ENCODE measurements at regions not wholly inside any gene's neighbourhood (a gene's known extent, or its start where the extent isn't known, plus 50 kb on each side); places are given as distances from the start of the nearest gene placed in this dataset.
A peak's percentile ranks its signal among the peaks of the same experiment; 100 is the strongest.

DNA sequence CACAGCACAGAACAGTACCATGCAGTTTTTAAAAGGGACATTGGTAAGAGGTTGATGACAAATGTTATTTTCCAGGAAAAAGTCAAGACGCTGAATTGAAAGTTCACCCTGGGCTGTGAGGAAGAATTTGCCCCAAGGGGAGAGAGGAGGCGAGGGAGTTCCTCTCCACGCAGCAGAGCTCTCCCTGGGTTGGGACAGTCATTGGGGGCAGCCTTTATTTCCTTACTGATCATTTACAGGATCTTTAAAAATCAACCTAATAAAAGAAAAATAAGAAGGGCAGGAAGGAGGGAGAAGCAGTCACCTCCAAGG, 49.9 kb upstream of the WNT7B start:
- TF ChIP-seq, protein P1, sequence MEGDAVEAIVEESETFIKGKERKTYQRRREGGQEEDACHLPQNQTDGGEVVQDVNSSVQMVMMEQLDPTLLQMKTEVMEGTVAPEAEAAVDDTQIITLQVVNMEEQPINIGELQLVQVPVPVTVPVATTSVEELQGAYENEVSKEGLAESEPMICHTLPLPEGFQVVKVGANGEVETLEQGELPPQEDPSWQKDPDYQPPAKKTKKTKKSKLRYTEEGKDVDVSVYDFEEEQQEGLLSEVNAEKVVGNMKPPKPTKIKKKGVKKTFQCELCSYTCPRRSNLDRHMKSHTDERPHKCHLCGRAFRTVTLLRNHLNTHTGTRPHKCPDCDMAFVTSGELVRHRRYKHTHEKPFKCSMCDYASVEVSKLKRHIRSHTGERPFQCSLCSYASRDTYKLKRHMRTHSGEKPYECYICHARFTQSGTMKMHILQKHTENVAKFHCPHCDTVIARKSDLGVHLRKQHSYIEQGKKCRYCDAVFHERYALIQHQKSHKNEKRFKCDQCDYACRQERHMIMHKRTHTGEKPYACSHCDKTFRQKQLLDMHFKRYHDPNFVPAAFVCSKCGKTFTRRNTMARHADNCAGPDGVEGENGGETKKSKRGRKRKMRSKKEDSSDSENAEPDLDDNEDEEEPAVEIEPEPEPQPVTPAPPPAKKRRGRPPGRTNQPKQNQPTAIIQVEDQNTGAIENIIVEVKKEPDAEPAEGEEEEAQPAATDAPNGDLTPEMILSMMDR (IDR thresholded peaks at IDR 0.05; ENCODE audit: insufficient read depth, low read depth, low read length): no peak
- no peaks in the 10 kb centered on the region for H3K27me3 ChIP-seq (ENCODE audit: control insufficient read depth, insufficient read depth, low read length)
- no peaks in the 10 kb centered on the region for H3K36me3 ChIP-seq (ENCODE audit: control insufficient read depth, insufficient read depth, low read length)
- ChIA-PET CTCF (interaction anchor here (0.9 to 2.0 kb wide), 7 partner anchors 8 to 87 kb away, joined by 3 to 9 read pairs (median 4); no protein-coding TSS in a partner anchor), POLR2A (no interaction called here)
- no peak for DNase-seq (ENCODE audit: low read depth)
- H3K4me3 ChIP-seq (ENCODE audit: low read depth, low read length): no peak overlapping the region; the same call in 1 of the 2 replicates

DNA sequence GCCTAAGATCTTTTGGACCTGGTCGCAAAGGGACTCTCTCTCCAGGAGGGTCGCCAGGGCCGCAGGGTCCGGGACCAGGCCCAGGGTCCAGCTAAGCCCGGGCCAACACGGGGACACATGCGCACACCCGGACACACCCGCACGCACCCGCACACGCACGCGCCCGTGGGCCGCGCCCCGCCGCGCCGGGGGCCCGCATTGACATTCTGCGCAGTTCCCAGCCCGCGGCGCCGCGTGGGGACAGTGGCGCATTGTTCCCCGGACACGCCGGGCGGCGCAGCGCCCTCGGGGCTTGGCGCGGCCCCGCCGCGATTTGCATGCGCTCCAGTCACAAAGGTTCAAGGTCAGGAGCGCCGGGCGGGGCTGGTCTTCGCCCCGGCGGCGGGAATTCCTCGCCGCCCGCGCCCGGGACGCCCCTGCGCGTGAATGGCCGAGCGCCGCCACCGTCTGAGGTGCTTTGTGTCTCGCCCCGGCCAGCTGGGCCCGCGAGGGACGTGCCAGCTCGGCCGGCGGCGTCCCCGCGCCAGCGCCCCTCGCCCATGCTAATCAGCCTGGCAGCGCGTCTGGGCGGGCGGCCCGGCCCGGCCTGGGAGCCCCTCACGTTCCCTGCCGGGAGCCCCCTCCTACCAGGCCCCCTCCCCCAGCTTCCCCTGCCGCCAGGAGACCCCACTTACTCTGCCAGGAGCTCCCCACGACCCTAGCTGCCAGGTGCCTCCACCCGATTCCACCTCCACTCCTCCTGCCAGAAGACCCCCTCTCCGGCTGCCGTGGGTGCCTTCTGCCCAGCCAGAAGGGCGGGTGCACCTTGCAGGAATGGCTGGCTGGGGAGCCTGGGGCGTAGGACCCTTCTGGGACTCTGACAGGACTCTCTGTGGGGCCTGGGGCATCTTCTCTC, 50.5 kb upstream of the WNT7B start:
- H3K36me3 ChIP-seq (ENCODE audit: control insufficient read depth, insufficient read depth, low read length): no peaks in the 10 kb centered on the region
- H3K27me3 ChIP-seq (ENCODE audit: control insufficient read depth, insufficient read depth, low read length): no peaks in the 10 kb centered on the region
- TF ChIP-seq, protein P1 (IDR thresholded peaks at IDR 0.05; ENCODE audit: insufficient read depth, low read depth, low read length): no peak
- ChIA-PET CTCF (interaction anchor here (1.3 to 2.0 kb wide), 4 partner anchors 9 to 21 kb away, joined by 3 to 9 read pairs (median 6); no protein-coding TSS in a partner anchor), POLR2A (no interaction called here)
- H3K4me3 ChIP-seq (ENCODE audit: low read depth, low read length): peak overlapping the region; percentile 20
- no peak for DNase-seq (ENCODE audit: low read depth)

DNA sequence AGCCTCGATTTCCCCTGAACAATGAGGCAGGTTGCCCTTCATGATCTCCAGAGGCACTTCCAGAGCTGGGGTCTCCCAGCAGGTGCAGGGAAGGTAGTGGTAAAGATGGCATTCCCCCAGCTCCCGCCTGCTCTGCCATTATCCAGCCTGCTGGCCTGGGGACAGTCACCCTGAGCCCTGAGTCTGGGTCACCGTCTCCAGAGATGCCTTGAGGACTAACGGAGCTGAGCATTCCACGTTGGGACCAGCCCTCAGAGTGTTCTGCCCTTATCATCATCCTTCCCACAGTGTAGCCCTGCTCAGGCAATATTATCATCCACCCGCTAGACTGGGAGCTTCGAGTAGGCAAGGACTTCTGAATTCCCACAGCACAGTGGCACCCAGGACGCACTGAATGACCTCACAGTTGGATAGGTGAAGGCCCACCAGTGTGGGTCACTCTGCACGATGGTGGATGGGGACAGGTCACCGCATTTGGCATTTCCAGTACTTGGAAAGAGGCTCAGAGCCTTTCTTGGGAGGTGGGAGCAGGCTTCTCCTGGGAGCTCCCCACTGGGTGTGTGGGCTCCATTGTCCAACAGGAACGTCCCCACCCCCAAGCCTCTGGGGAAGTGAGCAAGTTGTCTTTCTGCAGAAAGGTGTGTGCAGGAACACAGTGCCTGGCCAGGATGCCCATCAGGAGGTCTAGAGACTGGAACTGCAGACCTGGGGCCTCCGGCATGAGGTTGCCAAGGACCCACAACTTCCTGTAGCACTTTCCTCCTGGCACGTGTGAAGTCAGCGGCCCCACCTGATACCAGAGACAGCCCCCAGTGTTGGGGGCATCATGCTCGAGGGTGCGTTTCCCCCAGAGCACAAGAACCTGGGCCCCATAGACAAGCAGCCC, 51.4 kb upstream of the WNT7B start:
- TF ChIP-seq, protein P1 (IDR thresholded peaks at IDR 0.05; ENCODE audit: insufficient read depth, low read depth, low read length): no peak
- no peak for DNase-seq (ENCODE audit: low read depth)
- Histone ChIP-seq H3K36me3 (ENCODE audit: control insufficient read depth, insufficient read depth, low read length) (no peaks in the 10 kb centered on the region), H3K27me3 (ENCODE audit: control insufficient read depth, insufficient read depth, low read length) (no peaks in the 10 kb centered on the region), H3K4me3 (ENCODE audit: low read depth, low read length) (no peak overlapping the region)
- POLR2A ChIA-PET: no interaction called here
- CTCF ChIA-PET: interaction anchor here (1.4 to 2.0 kb wide), 2 partner anchors 10 to 15 kb away, joined by 3 to 8 read pairs; no protein-coding TSS in a partner anchor

DNA sequence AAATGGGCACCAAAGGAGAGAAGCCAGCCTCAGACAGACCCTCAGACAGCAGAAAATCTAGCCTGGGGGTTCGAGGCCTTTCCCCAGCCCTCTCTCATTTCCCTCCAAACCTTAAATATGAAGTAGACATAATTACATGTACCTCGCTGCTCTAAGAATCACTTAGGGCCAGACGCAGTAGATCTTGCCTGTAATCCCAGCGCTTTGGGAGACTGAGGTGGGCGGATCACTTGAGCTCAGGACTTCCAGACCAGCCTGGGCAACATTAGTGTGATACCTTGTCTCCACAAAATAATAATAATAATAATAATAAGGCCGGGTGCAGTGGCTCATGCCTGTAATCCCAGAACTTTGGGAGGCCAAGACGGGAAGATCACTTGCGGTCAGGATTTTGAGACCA, 52.1 kb upstream of the WNT7B start:
- TF ChIP-seq, protein P1 (IDR thresholded peaks at IDR 0.05; ENCODE audit: insufficient read depth, low read depth, low read length): no peak
- ChIA-PET POLR2A (no interaction called here), CTCF (no interaction called here)
- no peak for DNase-seq (ENCODE audit: low read depth)
- H3K27me3 ChIP-seq (ENCODE audit: control insufficient read depth, insufficient read depth, low read length): no peaks in the 10 kb centered on the region
- H3K4me3 ChIP-seq (ENCODE audit: low read depth, low read length): no peak overlapping the region
- no peaks in the 10 kb centered on the region for H3K36me3 ChIP-seq (ENCODE audit: control insufficient read depth, insufficient read depth, low read length)

All from BJ (cell line).